Gastroesophageal sphincter (tissue), 4 donors: ENCODE measurements at regions not wholly inside any gene's neighbourhood (a gene's known extent, or its start where the extent isn't known, plus 50 kb on each side); places are given as distances from the start of the nearest gene placed in this dataset.

ENCODE experiments used
- ATAC-seq: fragments of 150-250 bp; one replicate; pipeline ENCODE4 v1.9.1; 2016; ENCODE audit warnings: mild to moderate bottlenecking, moderate library complexity
- H3K27ac ChIP-seq, 4 donors: fragments of 200-600 bp; sonication (generic) in 3 of 4; 1 replicate in 3 of 4; 2 replicates in 1 of 4; pipeline ENCODE4 v1.5.1; 2016 to 2019
- H3K27me3 ChIP-seq: fragments of 200-600 bp; sonication (generic); one replicate; pipeline ENCODE4 v1.5.1; 2019
- H3K36me3 ChIP-seq, 2 donors: fragments of 200-600 bp; sonication (generic); one replicate each; pipeline ENCODE4 v1.5.1; 2019; ENCODE audit warnings: control low read depth in 1 of 2
- H3K4me1 ChIP-seq, 3 donors: fragments of 200-600 bp; sonication (generic); 1 replicate in 2 of 3; 2 replicates in 1 of 3; pipeline ENCODE4 v1.5.1; 2016 to 2019; ENCODE audit warnings: control low read depth in 2 of 3
- H3K4me3 ChIP-seq, 2 donors: fragments of 200-600 bp; sonication (generic); one replicate each; pipeline ENCODE4 v1.5.1; 2019; ENCODE audit warnings: mild to moderate bottlenecking in 1 of 2, moderate library complexity in 1 of 2
- H3K9me3 ChIP-seq, 3 donors: fragments of 200-600 bp; sonication (generic); one replicate each; pipeline ENCODE4 v1.5.1; 2017 to 2019; ENCODE audit warnings: control low read depth in 2 of 3
- CTCF ChIP-seq, 4 experiments: fragments of 200-600 bp in 2 of 4; fragments of 450-650 bp in 2 of 4; sonication (generic) in 1 of 4; IDR thresholded peaks; one replicate each; pipeline ENCODE4 v1.5.1; 2017 to 2019; ENCODE audit warnings: antibody characterized with exemption in 4 of 4, mild to moderate bottlenecking in 2 of 4, moderate library complexity in 2 of 4
- EP300 ChIP-seq: sonication (generic); formaldehyde crosslinking; IDR thresholded peaks from one replicate; pipeline ENCODE4 v1.6.1; 2017; ENCODE audit warnings: antibody characterized with exemption, mild to moderate bottlenecking
- POLR2A ChIP-seq, 2 donors: fragments of 450-650 bp; IDR thresholded peaks; one replicate each; pipeline ENCODE4 v1.6.1; 2017; ENCODE audit warnings: antibody characterized with exemption in 2 of 2, mild to moderate bottlenecking in 2 of 2, moderate library complexity in 1 of 2
- POLR2AphosphoS5 ChIP-seq: sonication (generic); formaldehyde crosslinking; IDR thresholded peaks from one replicate; pipeline ENCODE4 v1.6.1; 2017; ENCODE audit warnings: antibody characterized with exemption
- WGBS, 2 donors: methylation state at CpG; one replicate each; pipeline ENCODE4 v1.1.5; 2018; ENCODE audit warnings: low coverage in 1 of 2; 5-methylcytosine and 5-hydroxymethylcytosine counted together

- Histone ChIP-seq H3K27me3 (no peaks in the 10 kb centered on the region), H3K36me3 (no peaks in the 10 kb centered on the region), H3K4me3 (no peak overlapping the region), H3K9me3 (peaks cover 0 to 12% (median 0%) of the 10 kb centered on the region in 3 donors), H3K27ac (no peak overlapping the region), H3K4me1 (no peaks in the 10 kb centered on the region)
- no peak for TF ChIP-seq POLR2AphosphoS5
- TF ChIP-seq EP300: no peak
- no peak for TF ChIP-seq CTCF (IDR thresholded peaks at IDR 0.05)
- TF ChIP-seq POLR2A (IDR thresholded peaks at IDR 0.05): no peak
- WGBS, 2 donors: 56 to 81% methylated on average over 3 of the region's 3 CpGs
- no peak for ATAC-seq
Observed at GRCh38 chr17:72255481-72255880, 134.7 kb downstream of the SOX9 start.

DNA sequence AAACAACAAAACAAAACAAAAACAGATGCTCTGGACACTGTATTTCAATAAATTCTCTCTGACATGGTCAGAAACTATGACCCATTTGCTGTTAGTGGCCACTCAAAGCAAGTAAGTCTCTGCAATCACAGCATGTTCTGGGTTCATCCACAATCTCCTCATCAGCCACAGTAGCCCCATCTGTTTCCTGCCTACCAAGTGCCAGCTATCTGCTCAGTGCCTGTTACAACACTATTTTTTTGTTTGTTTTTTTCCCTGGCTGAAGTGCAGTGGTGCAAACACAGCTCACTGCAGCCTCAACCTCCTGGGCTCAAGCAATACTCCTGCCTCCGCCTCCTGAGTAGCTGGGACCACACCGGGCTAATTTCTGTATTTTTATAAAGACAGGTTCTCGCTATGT lies 137.9 kb downstream of the SOX9 start:
- Histone ChIP-seq H3K27me3 (no peaks in the 10 kb centered on the region), H3K27ac (no peak overlapping the region), H3K4me1 (no peaks in the 10 kb centered on the region), H3K36me3 (no peaks in the 10 kb centered on the region), H3K4me3 (no peak overlapping the region), H3K9me3 (peaks cover 0 to 6% (median 0%) of the 10 kb centered on the region in 3 donors)
- TF ChIP-seq POLR2A (IDR thresholded peaks at IDR 0.05) (no peak), CTCF (IDR thresholded peaks at IDR 0.05) (no peak), POLR2AphosphoS5 (no peak), EP300 (no peak)
- WGBS, 2 donors: 69% methylated on average over 2 of the region's 3 CpGs; no CpG with 5 or more reads in 1 of the 2 donors
- ATAC-seq: no peak

- TF ChIP-seq CTCF (IDR thresholded peaks at IDR 0.05) (no peak), EP300 (no peak), POLR2A (IDR thresholded peaks at IDR 0.05) (no peak), POLR2AphosphoS5 (no peak)
- no peak for ATAC-seq
- Histone ChIP-seq H3K27ac (no peak overlapping the region), H3K36me3 (no peaks in the 10 kb centered on the region), H3K9me3 (no peaks in the 10 kb centered on the region), H3K4me1 (no peaks in the 10 kb centered on the region), H3K27me3 (no peaks in the 10 kb centered on the region), H3K4me3 (no peak overlapping the region)
- 53 to 58% methylated on average over 5 to 6 of the region's 6 CpGs for WGBS, 2 donors
Observed at GRCh38 chr17:72259922-72260321, 139.1 kb downstream of the SOX9 start.

- Histone ChIP-seq H3K27ac (no peak overlapping the region), H3K4me3 (no peak overlapping the region), H3K9me3 (no peaks in the 10 kb centered on the region), H3K4me1 (no peaks in the 10 kb centered on the region), H3K27me3 (peaks cover 18% of the 10 kb centered on the region), H3K36me3 (no peaks in the 10 kb centered on the region)
- no peak for TF ChIP-seq POLR2A (IDR thresholded peaks at IDR 0.05)
- TF ChIP-seq CTCF (IDR thresholded peaks at IDR 0.05): no peak
- no peak for TF ChIP-seq POLR2AphosphoS5
- no peak for TF ChIP-seq EP300
- ATAC-seq: no peak
Observed at GRCh38 chr17:72262766-72263165, 141.9 kb downstream of the SOX9 start.

DNA sequence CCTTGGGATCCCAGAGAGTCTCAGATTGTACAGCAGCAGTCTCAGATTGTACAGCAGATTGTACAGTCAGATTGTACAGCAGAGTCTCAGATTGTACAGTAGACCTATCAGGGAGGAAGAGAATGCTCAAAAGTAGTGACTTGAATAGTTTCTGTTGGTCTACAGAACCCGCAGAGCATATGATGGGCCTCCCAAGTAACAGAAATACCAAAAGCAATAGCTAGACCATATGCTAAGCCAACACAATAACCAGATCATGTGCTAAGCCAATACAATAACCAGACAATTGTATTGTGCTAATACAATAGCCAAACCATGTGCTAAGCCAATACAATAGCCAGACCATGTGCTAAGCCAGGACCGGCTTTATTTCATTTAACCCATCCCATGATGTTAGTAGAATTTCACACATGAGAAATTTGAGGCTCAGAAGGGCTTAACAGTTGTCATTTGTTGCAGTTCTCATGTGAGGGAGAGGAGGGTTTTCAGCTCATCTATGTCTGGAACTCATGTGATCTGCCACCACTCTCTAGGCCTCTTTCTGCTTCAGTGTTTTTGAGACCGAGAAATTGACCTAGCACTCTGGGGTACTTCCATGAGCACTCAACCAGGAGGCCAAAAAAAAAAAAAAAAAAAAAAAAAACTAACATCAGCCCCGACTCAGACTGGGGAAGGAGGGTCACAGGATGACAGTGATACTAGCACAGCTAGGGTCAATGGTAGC lies 144.0 kb downstream of the SOX9 start:
- no peak for TF ChIP-seq CTCF (IDR thresholded peaks at IDR 0.05)
- TF ChIP-seq EP300: no peak
- no peak for TF ChIP-seq POLR2AphosphoS5
- TF ChIP-seq POLR2A (IDR thresholded peaks at IDR 0.05): no peak
- no peaks in the 10 kb centered on the region for H3K4me1 ChIP-seq
- ATAC-seq: no peak
- peaks cover 18% of the 10 kb centered on the region for H3K27me3 ChIP-seq
- no peaks in the 10 kb centered on the region for H3K9me3 ChIP-seq
- 77% methylated on average over 3 of the region's 4 CpGs; no CpG with 5 or more reads in 1 of the 2 donors for WGBS, 2 donors
- H3K36me3 ChIP-seq: no peaks in the 10 kb centered on the region
- no peak overlapping the region for H3K4me3 ChIP-seq
- H3K27ac ChIP-seq: no peak overlapping the region
